ENCODE measurements at regions not wholly inside any gene's neighbourhood (a gene's known extent, or its start where the extent isn't known, plus 50 kb on each side); places are given as distances from the start of the nearest gene placed in this dataset.

- TF ChIP-seq CTCF (IDR thresholded peaks at IDR 0.05) (no peak), EP300 (IDR thresholded peaks at IDR 0.05) (no peak)
Observed at GRCh38 chr1:228853191-228853590, 117.9 kb downstream of the RHOU start.

All from ovary (tissue), 3 donors.